HT1080 (cell line): ENCODE measurements at regions not wholly inside any gene's neighbourhood (a gene's known extent, or its start where the extent isn't known, plus 50 kb on each side); places are given as distances from the start of the nearest gene placed in this dataset.

Source experiments
- DNase-seq: peaks from one replicate; pipeline ENCODE4 v3.0.0-alpha.2; 2015; ENCODE audit warnings: low read depth

GRCh38 chr10:61097026-61097425 lies 153.0 kb upstream of the RHOBTB1 start:
- DNase-seq = peak; percentile 17

- DNase-seq = no peak
These were observed 152.1 kb upstream of the RHOBTB1 start for GRCh38 chr10:61096056-61096455.

- no peak for DNase-seq
These were observed 147.5 kb upstream of the RHOBTB1 start for GRCh38 chr10:61091531-61091930.

- DNase-seq = no peak
These were observed 145.3 kb upstream of the RHOBTB1 start for GRCh38 chr10:61089251-61089650.

GRCh38 chr10:61084493-61084892 lies 140.5 kb upstream of the RHOBTB1 start:
- DNase-seq = no peak

- DNase-seq = no peak
These were observed 137.3 kb upstream of the RHOBTB1 start for GRCh38 chr10:61081301-61081700.

- no peak for DNase-seq
These were observed 134.7 kb upstream of the RHOBTB1 start for GRCh38 chr10:61078542-61079275.

- DNase-seq = no peak
These were observed 132.7 kb upstream of the RHOBTB1 start for GRCh38 chr10:61076572-61077114.

- DNase-seq = no peak
These were observed 129.4 kb upstream of the RHOBTB1 start for GRCh38 chr10:61073391-61073790.

GRCh38 chr10:61071580-61071979 lies 127.6 kb upstream of the RHOBTB1 start:
- no peak for DNase-seq

GRCh38 chr10:61068471-61068870 lies 124.5 kb upstream of the RHOBTB1 start:
- no peak for DNase-seq

- DNase-seq = no peak
These were observed 123.8 kb upstream of the RHOBTB1 start for GRCh38 chr10:61067671-61068336.

GRCh38 chr10:61066661-61067344 lies 122.8 kb upstream of the RHOBTB1 start:
- no peak for DNase-seq

- DNase-seq = no peak
These were observed 121.1 kb upstream of the RHOBTB1 start for GRCh38 chr10:61065051-61065450.

- DNase-seq = no peak
These were observed 120.4 kb upstream of the RHOBTB1 start for GRCh38 chr10:61064356-61064755.

- peak; percentile 56 for DNase-seq
These were observed 119.9 kb upstream of the RHOBTB1 start for GRCh38 chr10:61063901-61064300.

- no peak for DNase-seq
These were observed 119.0 kb upstream of the RHOBTB1 start for GRCh38 chr10:61063034-61063433.

GRCh38 chr10:61061923-61062504 lies 118.0 kb upstream of the RHOBTB1 start:
- no peak for DNase-seq

- DNase-seq = no peak
These were observed 115.7 kb upstream of the RHOBTB1 start for GRCh38 chr10:61059636-61060035.

- no peak for DNase-seq
These were observed 108.7 kb upstream of the RHOBTB1 start for GRCh38 chr10:61052469-61053205.

GRCh38 chr10:61051344-61051743 lies 107.4 kb upstream of the RHOBTB1 start:
- no peak for DNase-seq
